IMR-90 (cell line): ENCODE measurements at regions not wholly inside any gene's neighbourhood (a gene's known extent, or its start where the extent isn't known, plus 50 kb on each side); places are given as distances from the start of the nearest gene placed in this dataset.

Experiments used
- ATAC-seq: fragments of 200-7000 bp; cut with Tn5 transposase; 2 replicates; pipeline ENCODE4 v1.9.1; 2020; ENCODE audit warnings: low read depth, mild to moderate bottlenecking, moderate library complexity
- BruUV-seq: library from RNA; stranded (reverse); fragments of 400-500 nt; replicated peaks from 2 replicates; lab custom pipeline; 2021; lab: Mats Ljungman, UMichigan
- CTCF ChIA-PET: fragments of 300-600 bp; formaldehyde crosslinking; extraction: SDS; loops from one replicate; lab custom pipeline; 2021; ENCODE audit warnings: antibody characterized with exemption; lab: Yijun Ruan, JAX
- POLR2A ChIA-PET: fragments of 300-600 bp; sonication (Branson Sonifier 250); formaldehyde crosslinking; loops from one replicate; lab custom pipeline; 2022; ENCODE audit warnings: antibody characterized with exemption; ENCODE audit not compliant: unreplicated experiment; lab: Charles Lee
- DNase-seq: peaks from one replicate; pipeline ENCODE4 v3.0.0; 2013
- H2AFZ ChIP-seq: replicated peaks from 2 replicates; pipeline ENCODE3; 2013; ENCODE audit warnings: low read length, mild to moderate bottlenecking; ENCODE audit not compliant: poor library complexity
- H2AK5ac ChIP-seq: 2 replicates; pipeline ENCODE4 v1.6.1; 2013; ENCODE audit warnings: low read depth, low read length, inconsistent platforms
- H2AK9ac ChIP-seq: replicated peaks from 2 replicates; pipeline ENCODE3; 2013; ENCODE audit warnings: mild to moderate bottlenecking, low read depth, low read length, moderate library complexity; ENCODE audit not compliant: poor library complexity
- H2BK120ac ChIP-seq: 2 replicates; pipeline ENCODE4 v1.6.1; 2013; ENCODE audit warnings: low read depth, low read length, inconsistent platforms
- H2BK15ac ChIP-seq: 3 replicates; pipeline ENCODE4 v1.6.1; 2013; ENCODE audit warnings: low read depth, low read length, inconsistent platforms
- H2BK20ac ChIP-seq: 2 replicates; pipeline ENCODE4 v1.6.1; 2013; ENCODE audit warnings: low read depth, mild to moderate bottlenecking, inconsistent platforms, low read length, moderate library complexity
- H2BK5ac ChIP-seq: 2 replicates; pipeline ENCODE4 v1.6.1; 2013; ENCODE audit warnings: mild to moderate bottlenecking, low read depth, low read length, inconsistent platforms; ENCODE audit not compliant: poor library complexity, severe bottlenecking
- H3K14ac ChIP-seq: replicated peaks from 2 replicates; pipeline ENCODE4 v1.6.1; 2013; ENCODE audit warnings: low read depth, low read length, inconsistent platforms
- H3K18ac ChIP-seq: 2 replicates; pipeline ENCODE4 v1.6.1; 2013; ENCODE audit warnings: low read depth, low read length, control low read depth
- H3K23ac ChIP-seq: 2 replicates; pipeline ENCODE4 v1.6.1; 2013; ENCODE audit warnings: low read depth, low read length, inconsistent platforms
- H3K27ac ChIP-seq: 2 replicates; pipeline ENCODE4 v1.5.1; 2013; ENCODE audit warnings: mild to moderate bottlenecking, control low read depth, low read length; ENCODE audit not compliant: insufficient read depth
- H3K27me3 ChIP-seq: 2 replicates; pipeline ENCODE4 v1.6.1; 2013; ENCODE audit warnings: low read length; ENCODE audit not compliant: control insufficient read depth, insufficient read depth
- H3K36me3 ChIP-seq: 2 replicates; pipeline ENCODE4 v1.6.1; 2013; ENCODE audit warnings: low read length, mixed read lengths; ENCODE audit not compliant: control insufficient read depth, insufficient read depth
- H3K4ac ChIP-seq: 2 replicates; pipeline ENCODE4 v1.6.1; 2013; ENCODE audit warnings: low read depth, low read length, inconsistent platforms
- H3K4me1 ChIP-seq: 2 replicates; pipeline ENCODE4 v1.6.1; 2013; ENCODE audit warnings: low read length, mixed read lengths; ENCODE audit not compliant: control insufficient read depth, insufficient read depth
- H3K4me2 ChIP-seq: 2 replicates; pipeline ENCODE4 v1.6.1; 2013; ENCODE audit warnings: low read depth, mild to moderate bottlenecking, control low read depth, low read length, moderate library complexity
- H3K4me3 ChIP-seq: 2 replicates; pipeline ENCODE4 v1.5.1; 2013; ENCODE audit warnings: low read depth, mild to moderate bottlenecking, control low read depth, low read length, moderate library complexity; ENCODE audit not compliant: insufficient read depth
- H3K56ac ChIP-seq: 2 replicates; pipeline ENCODE4 v1.6.1; 2013; ENCODE audit warnings: low read length, inconsistent platforms; ENCODE audit not compliant: insufficient read depth; ENCODE audit errors: extremely low read depth
- H3K79me1 ChIP-seq, 2 experiments: 2 replicates each; pipeline ENCODE4 v1.6.1; 2013; ENCODE audit warnings: low read length in 2 of 2, inconsistent platforms in 1 of 2, low read depth in 1 of 2
- H3K9ac ChIP-seq: 2 replicates; pipeline ENCODE4 v1.6.1; 2013; ENCODE audit warnings: low read depth, low read length, control low read depth
- H3K9me1 ChIP-seq: 2 replicates; pipeline ENCODE4 v1.6.1; 2013; ENCODE audit warnings: low read length, inconsistent platforms; ENCODE audit not compliant: insufficient read depth
- H3K9me3 ChIP-seq: 2 replicates; pipeline ENCODE4 v1.6.1; 2013; ENCODE audit warnings: low read length; ENCODE audit not compliant: control insufficient read depth, insufficient read depth
- H4K20me1 ChIP-seq: 2 replicates; pipeline ENCODE4 v1.6.1; 2013; ENCODE audit warnings: low read length, inconsistent platforms; ENCODE audit not compliant: insufficient read depth
- H4K5ac ChIP-seq: 2 replicates; pipeline ENCODE4 v1.6.1; 2013; ENCODE audit warnings: mild to moderate bottlenecking, low read depth, low read length, control low read depth
- H4K8ac ChIP-seq, 2 experiments: 2 replicates each; pipeline ENCODE4 v1.6.1; 2013; ENCODE audit warnings: low read depth in 2 of 2, low read length in 2 of 2, control low read depth in 1 of 2, inconsistent platforms in 1 of 2
- H4K91ac ChIP-seq: 2 replicates; pipeline ENCODE4 v1.6.1; 2013; ENCODE audit warnings: low read depth, low read length, inconsistent platforms; ENCODE audit not compliant: insufficient read depth
- CEBPB ChIP-seq: IDR thresholded peaks from 2 replicates; pipeline ENCODE4 v1.6.1; 2012; ENCODE audit warnings: low read depth, low read length, improper control_type of control experiment
- CHD1 ChIP-seq: IDR thresholded peaks from 2 replicates; pipeline ENCODE4 v1.6.1; 2012; ENCODE audit warnings: low read depth, low read length, improper control_type of control experiment
- CTCF ChIP-seq: conservative IDR thresholded peaks from 2 replicates; pipeline ENCODE4 v1.5.1; 2012; ENCODE audit warnings: mild to moderate bottlenecking, low read depth, low read length, improper control_type of control experiment
- ELK1 ChIP-seq: fragments of 150-350 bp; IDR thresholded peaks from 2 replicates; pipeline ENCODE4 v1.6.1; 2016; ENCODE audit warnings: low read depth, mild to moderate bottlenecking, low read length, moderate library complexity, borderline replicate concordance
- FOS ChIP-seq: fragments of 150-350 bp; IDR thresholded peaks from 2 replicates; pipeline ENCODE4 v1.6.1; 2016; ENCODE audit warnings: low read depth, low read length
- MAFK ChIP-seq: IDR thresholded peaks from 2 replicates; pipeline ENCODE4 v1.6.1; 2012; ENCODE audit warnings: low read depth, low read length, improper control_type of control experiment
- MAZ ChIP-seq: IDR thresholded peaks from 2 replicates; pipeline ENCODE4 v1.6.1; 2012; ENCODE audit warnings: low read depth, mild to moderate bottlenecking, low read length, improper control_type of control experiment, moderate library complexity, borderline replicate concordance
- NFE2L2 ChIP-seq: fragments of 150-350 bp; IDR thresholded peaks from 2 replicates; pipeline ENCODE4 v1.6.1; 2016; ENCODE audit warnings: low read depth, mild to moderate bottlenecking, low read length
- RCOR1 ChIP-seq: IDR thresholded peaks from 2 replicates; pipeline ENCODE4 v1.6.1; 2012; ENCODE audit warnings: mild to moderate bottlenecking, low read length, improper control_type of control experiment; ENCODE audit not compliant: insufficient replicate concordance
- RFX5 ChIP-seq: IDR thresholded peaks from 2 replicates; pipeline ENCODE4 v1.8.0; 2012; ENCODE audit warnings: low read depth, mild to moderate bottlenecking, low read length, moderate library complexity
- SMC3 ChIP-seq: fragments of 150-350 bp; IDR thresholded peaks from 2 replicates; pipeline ENCODE4 v1.6.1; 2016; ENCODE audit warnings: low read depth, mild to moderate bottlenecking, antibody characterized with exemption, low read length, moderate library complexity
- USF2 ChIP-seq: fragments of 150-350 bp; IDR thresholded peaks from 2 replicates; pipeline ENCODE4 v1.6.1; 2017; ENCODE audit warnings: mild to moderate bottlenecking, antibody characterized with exemption, low read length, low read depth
- dilution Hi-C: fragments of 300-500 bp; cut with HindIII; formaldehyde crosslinking; loops from one replicate; pipeline ENCODE4 v1.14.3; 2018; ENCODE audit warnings: low sequenced_read_pairs; ENCODE audit not compliant: unreplicated experiment
- in situ Hi-C: fragments of 300-500 bp; cut with MboI; formaldehyde crosslinking; loops from 3 replicates; pipeline ENCODE4 v1.14.3; 2019; ENCODE audit warnings: low sequenced_read_pairs, inconsistent platforms, mixed read lengths
- intact Hi-C: fragments of 100-400 bp; cut with micrococcal nuclease; formaldehyde crosslinking; loops from 2 replicates; pipeline ENCODE4 v1.10.0; 2022

GRCh38 chr9:1331546-1332038 is 281.4 kb downstream of the DMRT2 start:
- no peaks in the 10 kb centered on the region for H3K79me1 ChIP-seq
- no peaks in the 10 kb centered on the region for H3K4me1 ChIP-seq
- H3K4ac ChIP-seq: no peak overlapping the region
- H3K18ac ChIP-seq: no peak overlapping the region
- H2BK120ac ChIP-seq: no peak overlapping the region
- intact Hi-C loops (no loop called here), dilution Hi-C loops (no loop called here), in situ Hi-C loops (no loop called here)
- no peak overlapping the region for H3K23ac ChIP-seq
- no peaks in the 10 kb centered on the region for H3K27me3 ChIP-seq
- H2AK5ac ChIP-seq: no peak overlapping the region
- no peak overlapping the region for H3K4me3 ChIP-seq
- no peaks in the 10 kb centered on the region for H4K20me1 ChIP-seq
- ChIA-PET POLR2A (no interaction called here), CTCF (no interaction called here)
- no peak overlapping the region for H2BK5ac ChIP-seq
- no peaks in the 10 kb centered on the region for H3K36me3 ChIP-seq
- DNase-seq: no peak
- no peak overlapping the region for H3K4me2 ChIP-seq
- no peak overlapping the region for H2BK20ac ChIP-seq
- no peak overlapping the region for H3K56ac ChIP-seq
- H3K9me3 ChIP-seq: peaks cover 7% of the 10 kb centered on the region
- no peak overlapping the region for H4K5ac ChIP-seq
- no peak overlapping the region for H4K91ac ChIP-seq
- BruUV-seq: no TSS peak
- H2AK9ac ChIP-seq: no peak overlapping the region
- ATAC-seq: no peak
- no peak overlapping the region for H3K14ac ChIP-seq
- H4K8ac ChIP-seq: no peak overlapping the region
- H3K9me1 ChIP-seq: no peaks in the 10 kb centered on the region
- H2AFZ ChIP-seq: no peak overlapping the region
- TF ChIP-seq MAFK (no peak), RFX5 (no peak), CTCF (no peak), SMC3 (no peak), FOS (no peak), USF2 (no peak), MAZ (no peak), CEBPB (no peak), NFE2L2 (no peak), RCOR1 (no peak), ELK1 (no peak), CHD1 (no peak)
- H2BK15ac ChIP-seq: no peak overlapping the region
- H3K27ac ChIP-seq: no peak overlapping the region
- no peak overlapping the region for H3K9ac ChIP-seq
